GM12891 (cell line): ENCODE measurements at regions not wholly inside any gene's neighbourhood (a gene's known extent, or its start where the extent isn't known, plus 50 kb on each side); places are given as distances from the start of the nearest gene placed in this dataset.
A peak's percentile ranks its signal among the peaks of the same experiment; 100 is the strongest.

Experiments used
- DNase-seq: peaks from one replicate; pipeline ENCODE4 v3.0.0; 2011; ENCODE audit warnings: low spot score; ENCODE audit not compliant: insufficient read length
- FAIRE-seq: peaks from 2 replicates; lab custom pipeline; 2011; peaks lifted over from hg19 to GRCh38; lab: Jason Lieb, UNC
- PAX5 ChIP-seq: IDR thresholded peaks from 2 replicates; pipeline ENCODE4 v1.6.1; 2011; ENCODE audit warnings: low read length, moderate library complexity, mild to moderate bottlenecking; ENCODE audit not compliant: insufficient read depth, severe bottlenecking
- POLR2A ChIP-seq: IDR thresholded peaks from 2 replicates; pipeline ENCODE4 v1.6.1; 2011; ENCODE audit warnings: low read depth, low read length, control low read depth
- POLR2AphosphoS5 ChIP-seq: IDR thresholded peaks from 2 replicates; pipeline ENCODE4 v1.6.1; 2011; ENCODE audit warnings: low read depth, low read length, control low read depth
- POU2F2 ChIP-seq: IDR thresholded peaks from 2 replicates; pipeline ENCODE4 v1.6.1; 2011; ENCODE audit warnings: low read depth, mild to moderate bottlenecking, control low read depth, low read length, moderate library complexity
- SPI1 ChIP-seq: IDR thresholded peaks from 2 replicates; pipeline ENCODE4 v1.6.1; 2011; ENCODE audit warnings: low read depth, low read length, control low read depth
- TAF1 ChIP-seq: IDR thresholded peaks from 2 replicates; pipeline ENCODE4 v1.6.1; 2011; ENCODE audit warnings: low read depth, low read length, control low read depth

DNA sequence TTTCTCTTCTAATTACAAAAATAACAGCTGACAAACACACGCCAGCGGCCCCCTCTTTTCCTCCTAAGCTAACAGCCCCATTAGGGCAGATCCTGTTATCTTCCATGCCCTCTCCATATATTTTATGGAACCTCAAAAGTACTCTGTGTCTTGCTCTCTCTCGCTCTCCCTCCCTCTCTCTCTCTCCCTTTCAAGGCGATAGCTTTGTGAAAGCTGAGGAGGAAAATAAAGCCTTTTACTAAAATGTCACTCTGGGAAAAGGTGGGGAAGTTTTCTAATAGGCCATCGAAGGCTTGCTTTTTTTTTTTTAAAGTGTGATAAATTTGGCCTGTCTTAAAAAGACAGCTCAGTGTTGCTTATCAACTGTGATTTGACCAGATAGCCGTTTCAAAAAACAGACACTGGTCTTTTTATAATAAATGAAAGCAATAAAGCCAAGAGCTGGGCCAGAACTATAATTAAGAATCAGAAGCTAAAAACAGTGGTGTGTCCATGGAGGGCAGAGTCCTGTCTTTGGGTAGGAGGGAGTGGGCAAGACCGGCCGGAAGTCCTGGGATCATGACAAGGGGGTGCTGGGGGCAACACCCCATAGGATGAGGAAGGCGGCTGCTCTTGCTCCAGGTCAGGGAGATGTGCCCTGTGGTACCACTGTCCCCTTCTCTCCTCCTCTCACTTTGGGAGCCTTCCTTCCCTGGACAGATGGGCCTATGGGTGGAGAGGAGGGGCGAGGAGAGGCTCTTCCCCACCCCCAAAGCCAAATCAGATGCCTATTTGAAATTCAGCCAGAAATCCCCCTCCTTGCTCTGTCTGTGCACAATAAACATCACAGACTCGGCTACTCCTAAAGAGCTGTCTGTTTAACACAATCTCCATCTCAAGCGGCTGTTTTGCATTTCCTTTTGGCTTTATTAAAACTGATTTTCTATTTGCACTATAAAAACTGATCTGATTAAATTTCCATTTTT is 267.2 kb downstream of the BUD13 start:
- FAIRE-seq = no peak

DNA sequence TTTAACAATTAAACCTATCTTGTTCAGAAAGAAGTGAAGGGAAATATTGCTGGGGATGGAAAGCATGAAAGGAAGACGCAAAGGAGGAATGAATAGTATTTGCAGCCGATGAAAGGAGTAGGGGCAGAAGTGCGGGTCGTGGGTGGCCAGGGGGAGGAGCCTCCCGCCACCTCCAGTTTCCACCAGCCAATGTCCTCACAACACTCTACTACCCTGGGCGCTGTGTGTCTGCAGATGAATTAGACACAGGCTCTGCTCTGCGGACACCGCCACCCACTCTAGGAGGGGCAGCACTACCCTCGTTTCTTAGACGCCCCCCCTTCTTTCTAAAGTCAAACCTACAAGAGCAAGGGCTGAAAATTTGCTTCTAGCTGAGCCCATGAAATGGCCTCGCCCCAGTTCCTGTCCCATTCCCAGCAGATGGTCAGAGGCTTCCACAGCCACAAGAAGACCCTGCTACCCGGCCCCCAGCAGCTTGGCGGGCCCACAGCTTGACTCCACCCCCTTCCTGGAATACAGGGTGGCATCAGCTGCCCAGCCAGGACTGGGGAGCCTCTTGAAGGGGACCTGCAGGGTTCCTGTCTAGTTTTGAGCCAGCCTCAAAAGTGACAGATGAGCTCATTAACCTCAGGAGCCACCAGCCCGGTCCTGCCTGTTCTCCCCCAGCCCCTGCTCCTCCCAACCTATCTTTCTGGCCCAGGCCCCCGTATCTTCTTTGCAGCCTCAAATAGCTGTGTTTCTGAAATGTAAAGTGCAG is 268.1 kb downstream of the BUD13 start:
- no peak for FAIRE-seq
- DNase-seq = no peak
- TF ChIP-seq POLR2AphosphoS5 (no peak), POLR2A (no peak)

More for the DNA sequence above, 267.2 kb downstream of the BUD13 start:
- DNase-seq = no peak
- no peak for TF ChIP-seq POU2F2
- no peak for TF ChIP-seq SPI1
- TF ChIP-seq POLR2A = no peak
- TF ChIP-seq POLR2AphosphoS5 = no peak
- TF ChIP-seq PAX5 = no peak
- TF ChIP-seq TAF1 = no peak

DNA sequence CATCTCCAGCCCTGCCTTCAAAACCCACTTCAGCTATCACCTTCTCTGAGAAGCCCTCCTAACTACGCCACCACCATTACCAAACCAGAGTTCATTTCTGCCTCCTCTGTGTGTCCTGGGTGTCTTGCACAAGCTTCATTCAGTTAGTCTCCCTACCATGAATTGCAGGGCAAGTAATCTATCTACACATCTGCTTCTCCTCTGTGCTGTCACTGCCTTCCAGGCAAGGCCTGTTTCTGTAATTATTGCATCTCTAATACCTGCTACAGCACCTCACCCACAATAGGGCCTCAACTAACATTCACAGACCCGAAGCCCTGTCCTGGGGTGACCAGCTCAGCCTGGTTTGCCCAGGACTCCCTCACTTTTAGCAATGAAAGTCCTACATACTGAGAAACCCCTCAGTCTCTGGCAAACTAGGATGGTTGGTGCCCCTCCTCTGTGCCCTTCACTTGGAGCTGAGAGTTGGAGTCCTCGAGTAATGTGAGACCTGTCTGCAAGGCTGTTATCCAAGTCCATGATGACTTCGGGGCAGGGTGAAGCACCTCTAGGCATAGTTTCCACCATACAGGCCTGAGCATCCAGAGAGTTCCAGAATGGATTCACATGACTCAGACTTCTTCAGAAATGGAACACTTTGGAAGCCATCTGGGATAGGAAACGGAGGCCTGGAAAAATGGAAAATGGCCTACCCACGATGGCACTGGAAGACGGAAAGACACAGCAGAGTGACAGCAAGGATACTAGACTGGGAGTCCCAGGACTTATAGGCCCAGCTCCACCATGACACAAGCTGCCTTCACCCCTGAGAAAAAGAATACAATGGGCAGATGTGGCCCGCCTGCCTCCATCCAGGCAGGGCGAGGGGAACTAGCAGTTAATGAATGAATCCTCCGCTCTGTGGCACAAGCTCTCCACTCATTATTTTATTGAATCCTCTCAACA is 269.3 kb downstream of the BUD13 start:
- no peak for TF ChIP-seq SPI1
- TF ChIP-seq POLR2AphosphoS5 = no peak
- TF ChIP-seq POLR2A = no peak
- TF ChIP-seq TAF1 = no peak
- TF ChIP-seq PAX5 = no peak
- TF ChIP-seq POU2F2 = no peak
- no peak for DNase-seq
- FAIRE-seq = no peak

DNA sequence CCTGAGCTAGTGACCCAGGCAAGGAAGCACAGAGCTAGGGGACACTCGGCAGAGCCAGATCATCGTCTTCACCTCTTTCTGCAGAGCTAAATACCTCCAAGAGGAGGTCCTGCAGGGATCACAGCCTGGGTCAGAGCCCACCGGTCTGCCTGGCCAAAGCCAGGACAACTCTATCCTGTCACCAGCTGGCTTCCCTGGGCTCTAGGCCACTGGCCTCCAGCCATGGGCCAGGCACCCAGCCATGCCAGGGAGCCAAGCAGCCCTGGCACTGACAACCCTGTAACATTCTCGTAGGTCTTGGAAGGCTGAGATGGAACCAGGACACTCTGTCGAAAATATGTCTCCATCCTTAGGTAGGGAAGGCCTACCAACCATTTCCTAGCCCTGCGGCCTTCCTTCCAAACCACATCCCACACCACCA is 270.1 kb downstream of the BUD13 start:
- FAIRE-seq (no peak), DNase-seq (no peak)
- TF ChIP-seq POLR2A (no peak), TAF1 (no peak), SPI1 (no peak)

DNA sequence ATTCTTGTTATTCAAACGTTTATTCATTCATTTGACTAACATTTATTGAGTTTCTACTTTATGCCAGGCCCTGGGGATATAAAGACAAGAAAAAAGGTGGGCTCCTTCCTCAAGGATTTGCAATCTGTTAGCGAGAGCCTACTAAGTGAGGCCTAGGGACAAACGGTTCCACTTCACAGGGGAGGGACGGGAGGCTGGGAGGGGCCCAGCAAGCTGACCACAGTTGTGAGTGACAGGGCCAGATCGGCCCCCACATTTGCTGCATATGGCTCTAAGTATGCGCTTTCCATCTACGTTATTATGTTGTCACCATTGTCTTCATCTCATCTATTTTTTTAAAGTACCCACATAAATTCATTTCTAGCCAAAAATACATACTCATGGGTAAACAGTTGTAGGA is 271.1 kb downstream of the BUD13 start:
- FAIRE-seq = no peak
- TF ChIP-seq TAF1 (no peak), PAX5 (no peak), POU2F2 (no peak), SPI1 (no peak), POLR2A (no peak), POLR2AphosphoS5 (no peak)
- DNase-seq = no peak

DNA sequence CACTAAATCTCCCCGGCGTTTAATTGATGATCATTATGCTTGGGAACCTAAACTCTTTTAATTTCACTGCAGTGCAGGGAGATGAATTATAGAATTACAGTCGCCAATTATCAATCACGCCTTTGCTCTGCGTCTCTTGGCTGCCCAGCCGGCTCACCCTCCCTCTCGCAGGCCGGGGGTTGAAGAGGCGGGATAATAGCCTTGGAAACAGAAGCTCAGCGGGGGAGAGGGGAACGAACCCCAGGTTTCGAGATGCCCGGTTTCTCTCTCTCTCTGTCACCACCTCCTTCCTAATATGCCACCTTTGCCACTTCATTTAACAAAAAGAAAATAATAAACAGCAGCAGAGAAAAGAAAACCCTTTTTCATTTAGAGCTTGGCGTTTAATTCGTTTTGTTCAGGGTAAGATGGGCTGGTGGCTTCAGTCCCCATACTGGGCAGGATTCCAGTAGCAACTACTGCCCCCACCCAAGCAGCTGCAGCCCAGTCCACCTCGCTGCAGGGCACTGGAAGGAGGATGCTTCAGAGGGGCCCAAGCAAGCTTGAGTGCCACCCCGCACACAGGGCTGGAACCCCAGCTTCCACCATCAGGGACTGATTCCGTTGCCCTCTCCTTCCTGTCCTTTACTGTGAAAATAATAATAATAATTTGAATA is 271.7 kb downstream of the BUD13 start:
- no peak for TF ChIP-seq POLR2A
- TF ChIP-seq TAF1 = no peak
- TF ChIP-seq POU2F2 = no peak
- no peak for TF ChIP-seq SPI1
- TF ChIP-seq PAX5 = no peak
- no peak for TF ChIP-seq POLR2AphosphoS5

GRCh38 chr11:116500026-116500946 is 272.5 kb downstream of the BUD13 start:
- no peak for TF ChIP-seq PAX5
- no peak for TF ChIP-seq POU2F2
- no peak for TF ChIP-seq POLR2A
- no peak for TF ChIP-seq SPI1
- no peak for TF ChIP-seq POLR2AphosphoS5
- no peak for TF ChIP-seq TAF1
- FAIRE-seq (no peak), DNase-seq (no peak)

More for the DNA sequence above, 271.7 kb downstream of the BUD13 start:
- FAIRE-seq = no peak
- DNase-seq = no peak

- TF ChIP-seq PAX5 = no peak
- no peak for TF ChIP-seq POU2F2
- TF ChIP-seq SPI1 = no peak
- TF ChIP-seq POLR2A = no peak
- TF ChIP-seq TAF1 = no peak
- no peak for TF ChIP-seq POLR2AphosphoS5
- DNase-seq (peak; percentile 82), FAIRE-seq (no peak)
Measured at GRCh38 chr11:116499396-116500003, 273.3 kb downstream of the BUD13 start.
